Stimulated activated CD4-positive, alpha-beta T cell treated with anti-CD3 and anti-CD28 coated beads, Interleukin-2, amount 100 ng/mL, for 24 hours (primary cell): ENCODE measurements at regions not wholly inside any gene's neighbourhood (a gene's known extent, or its start where the extent isn't known, plus 50 kb on each side); places are given as distances from the start of the nearest gene placed in this dataset.
"Not testable (repeated sequence)": the region's sequence is repeated elsewhere in the genome, so short reads cannot be mapped to it uniquely, and the experiment has no call there.

Source experiments
- DNase-seq, 2 donors: peaks; one replicate each; pipeline ENCODE4 v3.0.0-alpha.2; 2020

GRCh38 chr2:219727771-219728429, 100.5 kb downstream of the SLC4A3 start:
- no peak for DNase-seq

- DNase-seq = no peak
Observed at GRCh38 chr2:219728991-219729487, 101.6 kb downstream of the SLC4A3 start.

- no peak for DNase-seq
Observed at GRCh38 chr2:219731173-219731572, 103.7 kb downstream of the SLC4A3 start.

GRCh38 chr2:219733106-219733505, 105.7 kb downstream of the SLC4A3 start:
- DNase-seq = no peak

- DNase-seq = no peak
Observed at GRCh38 chr2:219733746-219734145, 106.3 kb downstream of the SLC4A3 start.

- DNase-seq = no peak
Observed at GRCh38 chr2:219736209-219736608, 108.8 kb downstream of the SLC4A3 start.

- no peak for DNase-seq
Observed at GRCh38 chr2:219737270-219737691, 109.9 kb downstream of the SLC4A3 start.

- no peak for DNase-seq
Observed at GRCh38 chr2:219739066-219739465, 111.6 kb downstream of the SLC4A3 start.

GRCh38 chr2:219739866-219740440, 112.5 kb downstream of the SLC4A3 start:
- DNase-seq = no peak

GRCh38 chr2:219743548-219743947, 116.1 kb downstream of the SLC4A3 start:
- no peak for DNase-seq

- DNase-seq = no peak
Observed at GRCh38 chr2:219744066-219744465, 116.6 kb downstream of the SLC4A3 start.

GRCh38 chr2:219744600-219744999, 117.2 kb downstream of the SLC4A3 start:
- no peak for DNase-seq

- DNase-seq = no peak
Observed at GRCh38 chr2:219747637-219748036, 120.2 kb downstream of the SLC4A3 start.

GRCh38 chr2:219748671-219749570, 121.5 kb downstream of the SLC4A3 start:
- no peak for DNase-seq

GRCh38 chr2:219751121-219751520, 123.7 kb downstream of the SLC4A3 start:
- not testable (repeated sequence) for DNase-seq

- DNase-seq = no peak
Observed at GRCh38 chr2:219752726-219753125, 125.3 kb downstream of the SLC4A3 start.

- DNase-seq = no peak
Observed at GRCh38 chr2:219758907-219759680, 131.7 kb downstream of the SLC4A3 start.

- no peak for DNase-seq
Observed at GRCh38 chr2:219759801-219760200, 132.4 kb downstream of the SLC4A3 start.

GRCh38 chr2:219765231-219765911, 137.9 kb downstream of the SLC4A3 start:
- no peak for DNase-seq

GRCh38 chr2:219766658-219767057, 139.2 kb downstream of the SLC4A3 start:
- DNase-seq = no peak

GRCh38 chr2:219769090-219769910, 141.9 kb downstream of the SLC4A3 start:
- DNase-seq = no peak
